Right atrium auricular region (tissue), 2 donors: ENCODE measurements at regions not wholly inside any gene's neighbourhood (a gene's known extent, or its start where the extent isn't known, plus 50 kb on each side); places are given as distances from the start of the nearest gene placed in this dataset.
"Not testable (repeated sequence)": the region's sequence is repeated elsewhere in the genome, so short reads cannot be mapped to it uniquely, and the experiment has no call there.

ENCODE experiments used
- DNase-seq: peaks from one replicate; pipeline ENCODE4 v3.0.0-alpha.2; 2019; ENCODE audit warnings: low spot score
- H3K27ac ChIP-seq, 2 donors: fragments of 200-600 bp; sonication (generic); 1 replicate in 1 of 2; 2 replicates in 1 of 2; pipeline ENCODE4 v1.5.1; 2016 to 2019
- H3K27me3 ChIP-seq, 2 donors: fragments of 200-600 bp; sonication (generic); one replicate each; pipeline versions ENCODE4 v1.5.1 to v1.6.0; 2017 to 2019
- H3K36me3 ChIP-seq: fragments of 200-600 bp; sonication (generic); one replicate; pipeline ENCODE4 v1.5.1; 2016
- H3K4me1 ChIP-seq, 2 donors: fragments of 200-600 bp; sonication (generic); one replicate each; pipeline versions ENCODE4 v1.5.1 to v1.6.0; 2017 to 2019
- H3K4me3 ChIP-seq, 2 donors: fragments of 200-600 bp; sonication (generic); 1 replicate in 1 of 2; 2 replicates in 1 of 2; pipeline ENCODE4 v1.5.1; 2017 to 2019; ENCODE audit warnings: mild to moderate bottlenecking in 1 of 2, moderate library complexity in 1 of 2
- H3K9me3 ChIP-seq, 2 donors: fragments of 200-600 bp; sonication (generic); one replicate each; pipeline ENCODE4 v1.5.1; 2019
- CTCF ChIP-seq, 2 donors: fragments of 200-600 bp; sonication (generic); IDR thresholded peaks; one replicate each; pipeline ENCODE4 v1.5.1; 2019; ENCODE audit warnings: antibody characterized with exemption in 2 of 2

GRCh38 chr10:23793577-23793976 is 354.7 kb downstream of the OTUD1 start:
- H3K27me3 ChIP-seq = no peaks in the 10 kb centered on the region
- H3K9me3 ChIP-seq = no peaks in the 10 kb centered on the region
- no peak for TF ChIP-seq CTCF (IDR thresholded peaks at IDR 0.05)
- no peak overlapping the region for H3K4me3 ChIP-seq
- no peak overlapping the region for H3K27ac ChIP-seq
- DNase-seq = no peak
- H3K36me3 ChIP-seq = no peaks in the 10 kb centered on the region
- no peaks in the 10 kb centered on the region for H3K4me1 ChIP-seq

DNA sequence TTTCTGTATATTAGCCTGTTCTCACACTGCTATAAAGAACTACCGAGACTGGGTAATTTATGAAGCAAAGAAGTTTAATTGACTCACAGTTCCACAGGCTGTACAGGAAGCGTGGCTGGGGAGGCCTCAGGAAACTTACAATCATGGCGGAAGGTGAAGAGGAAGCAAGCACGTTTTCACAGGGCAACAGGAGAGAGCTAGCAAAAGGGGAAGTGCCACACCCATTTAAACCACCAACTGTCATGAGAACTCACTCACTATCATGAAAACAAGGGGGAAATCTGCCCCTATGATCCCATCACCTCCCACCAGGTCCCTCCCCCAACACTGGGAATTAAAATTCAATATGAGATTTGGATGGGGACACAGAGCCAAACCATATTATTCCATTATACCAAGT is 358.6 kb downstream of the OTUD1 start:
- not testable (repeated sequence) for H3K27me3 ChIP-seq, H3K4me1 ChIP-seq, H3K4me3 ChIP-seq, H3K27ac ChIP-seq, DNase-seq, H3K9me3 ChIP-seq, H3K36me3 ChIP-seq

DNA sequence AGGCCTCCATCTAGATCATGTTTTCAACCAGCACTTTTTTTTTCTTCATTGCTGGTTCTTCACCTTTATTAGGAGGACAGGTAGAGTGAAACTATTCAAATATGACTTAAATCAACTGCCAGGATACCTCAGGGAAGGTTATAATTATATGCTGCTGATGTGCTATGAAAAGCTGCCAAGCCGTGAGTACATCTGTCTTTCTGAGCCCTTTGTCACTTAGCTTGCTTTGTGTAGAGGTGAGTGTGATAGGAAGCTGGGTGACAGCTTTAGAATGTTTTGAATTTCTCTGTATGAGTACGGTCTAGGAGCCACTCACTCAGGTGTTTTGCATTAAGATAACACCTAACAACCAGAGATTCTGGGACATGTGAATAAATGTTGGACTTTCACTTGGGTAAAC is 365.2 kb downstream of the OTUD1 start:
- no peaks in the 10 kb centered on the region for H3K9me3 ChIP-seq
- H3K4me1 ChIP-seq = peaks cover 0 to 11% of the 10 kb centered on the region in 2 donors
- no peak overlapping the region for H3K4me3 ChIP-seq
- H3K36me3 ChIP-seq = no peaks in the 10 kb centered on the region
- no peak for DNase-seq
- H3K27me3 ChIP-seq = no peaks in the 10 kb centered on the region
- no peak for TF ChIP-seq CTCF (IDR thresholded peaks at IDR 0.05)
- H3K27ac ChIP-seq = no peak overlapping the region

- DNase-seq = no peak
- no peak for TF ChIP-seq CTCF (IDR thresholded peaks at IDR 0.05)
- Histone ChIP-seq H3K4me1 (peaks cover 0 to 1% of the 10 kb centered on the region in 2 donors), H3K36me3 (no peaks in the 10 kb centered on the region), H3K27me3 (no peaks in the 10 kb centered on the region), H3K9me3 (no peaks in the 10 kb centered on the region), H3K27ac (no peak overlapping the region), H3K4me3 (no peak overlapping the region)
Observed at GRCh38 chr10:23813687-23814086, 374.8 kb downstream of the OTUD1 start.

DNA sequence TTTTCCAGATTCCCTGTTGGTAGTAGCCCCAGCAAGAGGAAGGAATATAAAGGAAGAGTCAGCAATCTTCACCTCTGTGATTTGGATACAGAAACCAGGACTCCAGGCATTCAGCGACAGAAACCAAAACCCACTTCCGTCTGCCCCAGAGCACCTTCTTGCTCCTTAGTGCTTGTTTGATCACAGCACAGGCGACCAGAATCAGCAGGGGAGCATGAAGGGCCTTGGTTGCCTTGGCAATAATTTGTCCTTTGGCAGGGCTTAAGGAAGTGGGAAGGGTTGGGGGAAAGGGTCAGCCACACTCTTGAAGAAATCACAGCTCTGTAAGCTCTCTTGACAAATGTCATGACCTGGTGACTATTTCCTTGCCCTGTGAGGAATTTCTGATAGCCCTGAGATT is 379.6 kb downstream of the OTUD1 start:
- DNase-seq = no peak
- no peak for TF ChIP-seq CTCF (IDR thresholded peaks at IDR 0.05)
- no peaks in the 10 kb centered on the region for H3K9me3 ChIP-seq

GRCh38 chr10:23820792-23821191 is 381.9 kb downstream of the OTUD1 start:
- H3K9me3 ChIP-seq = no peaks in the 10 kb centered on the region
- H3K4me3 ChIP-seq = no peak overlapping the region
- H3K27me3 ChIP-seq = no peaks in the 10 kb centered on the region
- no peak overlapping the region for H3K27ac ChIP-seq
- no peak for TF ChIP-seq CTCF (IDR thresholded peaks at IDR 0.05)
- no peaks in the 10 kb centered on the region for H3K36me3 ChIP-seq
- DNase-seq = no peak
- H3K4me1 ChIP-seq = no peaks in the 10 kb centered on the region

More for the DNA sequence above, 379.6 kb downstream of the OTUD1 start:
- Histone ChIP-seq H3K27me3 (no peaks in the 10 kb centered on the region), H3K4me3 (no peak overlapping the region), H3K27ac (no peak overlapping the region), H3K36me3 (no peaks in the 10 kb centered on the region), H3K4me1 (no peaks in the 10 kb centered on the region)
